Sigmoid colon (tissue), 4 donors: ENCODE measurements at regions not wholly inside any gene's neighbourhood (a gene's known extent, or its start where the extent isn't known, plus 50 kb on each side); places are given as distances from the start of the nearest gene placed in this dataset.

Experiments used
- EP300 ChIP-seq, 4 donors: sonication (generic); formaldehyde crosslinking; IDR thresholded peaks; one replicate each; pipeline ENCODE4 v1.6.1; 2017; ENCODE audit warnings: antibody characterized with exemption in 4 of 4
- POLR2A ChIP-seq, 2 donors: fragments of 450-650 bp; IDR thresholded peaks; one replicate each; pipeline ENCODE4 v1.6.1; 2016; ENCODE audit warnings: antibody characterized with exemption in 2 of 2, mild to moderate bottlenecking in 2 of 2, moderate library complexity in 2 of 2
- POLR2AphosphoS5 ChIP-seq, 4 donors: sonication (generic); formaldehyde crosslinking; IDR thresholded peaks; one replicate each; pipeline ENCODE4 v1.6.1; 2017; ENCODE audit warnings: antibody characterized with exemption in 4 of 4
- TF ChIP-seq, protein P1 (sequence below), 4 experiments: fragments of 450-650 bp in 3 of 4; fragments of 200-600 bp in 1 of 4; IDR thresholded peaks; one replicate each; pipeline ENCODE4 v1.5.1; 2016 to 2019; ENCODE audit warnings: antibody characterized with exemption in 4 of 4, mild to moderate bottlenecking in 3 of 4, moderate library complexity in 2 of 4

DNA sequence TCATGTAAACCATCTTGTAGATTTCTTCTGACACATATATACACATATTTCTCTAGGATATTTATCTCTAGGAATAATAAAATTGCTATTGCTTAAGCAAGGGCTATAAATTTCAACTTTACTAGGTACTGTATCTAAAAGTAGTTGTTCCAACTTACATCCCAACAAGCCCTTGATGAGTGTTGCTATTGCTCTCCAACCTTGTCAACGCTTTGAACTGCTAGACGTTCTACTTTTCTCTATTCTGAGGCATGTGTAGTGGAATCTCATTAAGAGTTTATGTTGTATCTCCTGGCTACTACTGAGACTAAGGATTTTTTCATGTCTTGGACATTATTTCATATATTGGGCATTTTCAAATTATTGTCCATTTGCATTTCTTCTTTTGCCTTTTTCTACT, 321.5 kb upstream of the SOX5 start:
- TF ChIP-seq, protein P1, sequence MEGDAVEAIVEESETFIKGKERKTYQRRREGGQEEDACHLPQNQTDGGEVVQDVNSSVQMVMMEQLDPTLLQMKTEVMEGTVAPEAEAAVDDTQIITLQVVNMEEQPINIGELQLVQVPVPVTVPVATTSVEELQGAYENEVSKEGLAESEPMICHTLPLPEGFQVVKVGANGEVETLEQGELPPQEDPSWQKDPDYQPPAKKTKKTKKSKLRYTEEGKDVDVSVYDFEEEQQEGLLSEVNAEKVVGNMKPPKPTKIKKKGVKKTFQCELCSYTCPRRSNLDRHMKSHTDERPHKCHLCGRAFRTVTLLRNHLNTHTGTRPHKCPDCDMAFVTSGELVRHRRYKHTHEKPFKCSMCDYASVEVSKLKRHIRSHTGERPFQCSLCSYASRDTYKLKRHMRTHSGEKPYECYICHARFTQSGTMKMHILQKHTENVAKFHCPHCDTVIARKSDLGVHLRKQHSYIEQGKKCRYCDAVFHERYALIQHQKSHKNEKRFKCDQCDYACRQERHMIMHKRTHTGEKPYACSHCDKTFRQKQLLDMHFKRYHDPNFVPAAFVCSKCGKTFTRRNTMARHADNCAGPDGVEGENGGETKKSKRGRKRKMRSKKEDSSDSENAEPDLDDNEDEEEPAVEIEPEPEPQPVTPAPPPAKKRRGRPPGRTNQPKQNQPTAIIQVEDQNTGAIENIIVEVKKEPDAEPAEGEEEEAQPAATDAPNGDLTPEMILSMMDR (IDR thresholded peaks at IDR 0.05) = no peak
- TF ChIP-seq POLR2AphosphoS5 (IDR thresholded peaks at IDR 0.05) (no peak), POLR2A (IDR thresholded peaks at IDR 0.05) (no peak), EP300 (IDR thresholded peaks at IDR 0.05) (no peak)
